HG03354 (cell line): ENCODE measurements at regions not wholly inside any gene's neighbourhood (a gene's known extent, or its start where the extent isn't known, plus 50 kb on each side); places are given as distances from the start of the nearest gene placed in this dataset.

Experiments used
- ATAC-seq: cut with Tn5 transposase; IDR thresholded peaks from one replicate; pipeline ENCODE4 v1.9.1; 2021; ENCODE audit warnings: mild to moderate bottlenecking; ENCODE audit not compliant: unreplicated experiment, poor library complexity, severe bottlenecking

DNA sequence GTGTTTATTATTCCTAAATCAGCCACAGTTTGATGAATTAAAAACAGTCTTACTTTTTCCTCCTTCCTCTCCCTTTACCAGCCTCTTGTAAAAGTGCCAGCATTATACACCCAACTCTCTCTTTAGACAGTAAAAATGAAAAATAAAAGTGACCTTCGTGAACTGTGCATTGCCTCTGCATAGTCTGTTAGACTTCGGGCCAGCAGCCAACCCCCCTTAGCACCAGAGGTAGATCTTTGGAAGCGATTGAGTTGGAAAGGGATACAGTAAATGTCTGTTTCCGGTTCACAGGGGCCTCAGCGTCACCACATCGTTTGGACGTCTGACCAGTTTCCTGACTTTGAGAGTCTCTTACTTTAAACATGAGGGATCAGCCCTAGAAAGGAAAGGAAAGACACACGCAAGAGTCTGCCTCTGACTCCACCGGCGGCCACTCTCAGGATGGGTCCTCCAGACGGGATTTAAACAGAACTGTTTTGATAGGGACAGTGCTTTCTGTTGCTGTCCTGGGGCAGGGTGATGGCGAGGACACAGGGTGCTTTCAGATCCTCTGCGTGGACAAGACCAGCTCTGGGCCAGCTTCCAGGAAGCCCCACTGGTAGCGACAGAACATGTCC lies 206.6 kb upstream of the PREP start:
- no peak for ATAC-seq

DNA sequence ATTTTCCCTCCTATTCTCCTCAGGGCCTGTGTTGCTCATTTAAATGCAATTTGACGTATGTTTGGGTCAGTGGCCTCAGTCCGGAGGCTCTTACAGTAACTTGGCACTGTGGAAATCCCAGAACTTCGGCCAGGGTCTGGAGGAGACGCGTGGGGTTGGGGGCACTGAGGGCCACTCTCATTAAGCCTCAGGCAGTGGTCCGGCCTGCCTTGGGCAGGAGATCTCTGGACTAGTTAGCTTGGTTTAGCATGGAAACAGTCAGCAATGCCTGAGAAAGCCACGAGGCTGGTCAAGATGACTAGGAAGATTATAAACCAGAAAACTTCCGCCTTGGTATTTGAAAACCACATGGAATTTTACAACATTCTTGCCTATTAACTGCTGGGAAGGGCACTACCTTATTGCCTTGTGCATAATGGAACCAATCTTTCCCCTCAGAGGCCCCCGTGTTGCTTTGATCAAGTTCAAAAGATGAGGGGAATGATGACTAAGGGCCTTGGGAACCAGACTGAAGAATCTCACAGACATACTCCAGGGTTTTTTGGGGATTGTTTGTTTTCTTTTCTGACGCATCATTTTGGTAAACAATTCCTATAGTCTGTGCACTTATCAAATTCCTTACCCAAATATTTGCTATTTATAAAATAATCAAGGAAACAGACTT lies 206.0 kb upstream of the PREP start:
- no peak for ATAC-seq

DNA sequence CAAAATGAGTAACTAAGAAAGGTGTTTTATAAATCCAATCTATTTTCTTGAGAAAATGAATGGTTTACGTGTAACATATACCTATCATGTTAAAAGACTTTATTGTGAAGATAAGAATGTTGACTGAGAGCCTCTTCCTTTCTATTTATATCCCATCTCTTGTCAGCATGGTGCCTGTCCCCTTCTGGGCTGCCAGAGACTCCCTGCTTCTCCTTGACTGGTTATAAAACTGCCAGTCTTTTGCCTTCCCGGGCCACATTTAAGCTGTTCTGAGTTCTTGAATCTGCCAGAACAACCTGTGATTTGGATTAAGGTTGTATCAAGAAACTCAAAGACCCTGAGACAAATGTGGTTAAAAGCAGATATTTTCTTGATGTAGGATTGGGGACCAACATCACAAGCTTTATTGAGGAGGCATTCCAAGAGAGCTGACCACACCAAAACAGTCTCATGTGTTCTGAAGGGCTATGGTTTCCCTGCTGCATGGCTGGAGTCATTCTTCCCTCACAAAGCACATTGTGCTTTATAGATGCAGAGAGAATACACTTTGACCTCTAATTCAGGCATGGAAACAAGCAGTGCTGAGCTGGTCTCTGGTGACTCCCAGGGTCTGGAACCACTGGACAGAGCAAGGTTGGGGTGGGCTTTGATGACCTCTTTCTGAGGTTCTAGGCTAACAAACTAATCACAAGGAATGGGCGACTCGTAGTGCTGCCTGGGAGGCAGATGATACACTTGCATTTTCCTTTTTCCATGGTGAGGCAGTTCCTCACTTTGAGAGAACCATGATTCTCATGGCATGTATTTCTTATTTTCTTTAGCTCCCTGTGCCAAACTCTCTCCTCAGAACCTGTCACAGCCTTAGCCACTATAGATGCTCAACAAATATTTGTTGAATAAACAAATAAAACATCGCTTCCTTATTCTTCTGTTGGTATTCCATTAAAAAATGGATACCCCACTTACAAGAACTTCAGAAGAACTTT lies 205.0 kb upstream of the PREP start:
- no peak for ATAC-seq

GRCh38 chr6:105606831-105607463 lies 204.1 kb upstream of the PREP start:
- no peak for ATAC-seq

DNA sequence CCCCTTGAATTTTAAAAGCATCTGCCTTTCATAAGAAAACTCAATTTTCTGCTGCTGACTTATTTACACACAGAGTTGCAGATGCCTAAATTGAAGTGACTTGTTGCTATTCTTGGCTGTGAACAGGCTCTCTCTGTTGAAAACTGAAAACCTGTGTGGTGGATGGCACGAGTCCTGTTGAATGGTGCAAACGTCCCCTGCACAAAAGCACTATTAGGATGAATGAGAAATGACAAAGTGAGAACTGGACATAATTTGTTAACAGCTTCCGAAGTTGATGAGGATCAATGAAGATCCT lies 201.7 kb upstream of the PREP start:
- ATAC-seq = no peak

DNA sequence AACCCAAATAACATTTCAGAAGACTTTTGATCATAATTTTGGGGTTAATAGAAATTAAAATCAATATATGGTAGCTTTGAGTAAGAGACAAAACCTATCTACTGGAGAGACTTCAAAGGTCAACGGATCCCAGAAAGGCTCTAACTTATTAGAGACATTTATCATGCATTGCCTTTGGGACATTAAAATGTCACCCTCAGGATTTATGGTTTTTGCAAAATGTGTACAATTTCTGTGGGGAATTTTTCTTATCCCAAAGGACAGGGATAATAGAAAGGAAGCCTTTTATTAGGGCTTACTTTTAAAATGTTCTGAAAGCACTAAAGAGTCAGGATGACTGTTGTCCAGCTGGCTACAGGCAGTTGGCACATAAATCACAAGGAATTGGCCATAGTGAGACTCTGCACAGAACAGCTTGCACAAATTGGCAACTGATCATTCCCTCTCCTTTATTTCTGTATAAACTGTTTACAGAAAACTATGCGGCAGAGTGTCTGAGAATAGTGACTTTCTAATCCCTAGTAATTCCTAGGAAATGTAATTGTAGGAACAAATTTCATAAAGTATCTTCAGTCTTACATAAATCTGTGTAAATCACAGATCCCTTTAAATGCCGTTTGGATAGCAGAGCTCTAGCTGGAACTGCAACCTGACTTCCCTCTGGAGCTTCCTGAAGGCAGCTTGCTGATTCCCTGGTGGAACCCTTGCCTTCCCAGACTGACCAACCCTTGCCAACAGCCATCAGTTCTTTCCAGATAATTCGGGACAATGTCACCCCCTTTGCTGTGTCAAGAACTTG lies 201.1 kb upstream of the PREP start:
- ATAC-seq = no peak

- ATAC-seq = peak; percentile 73
Measured at GRCh38 chr6:105601541-105602236, 198.8 kb upstream of the PREP start.

DNA sequence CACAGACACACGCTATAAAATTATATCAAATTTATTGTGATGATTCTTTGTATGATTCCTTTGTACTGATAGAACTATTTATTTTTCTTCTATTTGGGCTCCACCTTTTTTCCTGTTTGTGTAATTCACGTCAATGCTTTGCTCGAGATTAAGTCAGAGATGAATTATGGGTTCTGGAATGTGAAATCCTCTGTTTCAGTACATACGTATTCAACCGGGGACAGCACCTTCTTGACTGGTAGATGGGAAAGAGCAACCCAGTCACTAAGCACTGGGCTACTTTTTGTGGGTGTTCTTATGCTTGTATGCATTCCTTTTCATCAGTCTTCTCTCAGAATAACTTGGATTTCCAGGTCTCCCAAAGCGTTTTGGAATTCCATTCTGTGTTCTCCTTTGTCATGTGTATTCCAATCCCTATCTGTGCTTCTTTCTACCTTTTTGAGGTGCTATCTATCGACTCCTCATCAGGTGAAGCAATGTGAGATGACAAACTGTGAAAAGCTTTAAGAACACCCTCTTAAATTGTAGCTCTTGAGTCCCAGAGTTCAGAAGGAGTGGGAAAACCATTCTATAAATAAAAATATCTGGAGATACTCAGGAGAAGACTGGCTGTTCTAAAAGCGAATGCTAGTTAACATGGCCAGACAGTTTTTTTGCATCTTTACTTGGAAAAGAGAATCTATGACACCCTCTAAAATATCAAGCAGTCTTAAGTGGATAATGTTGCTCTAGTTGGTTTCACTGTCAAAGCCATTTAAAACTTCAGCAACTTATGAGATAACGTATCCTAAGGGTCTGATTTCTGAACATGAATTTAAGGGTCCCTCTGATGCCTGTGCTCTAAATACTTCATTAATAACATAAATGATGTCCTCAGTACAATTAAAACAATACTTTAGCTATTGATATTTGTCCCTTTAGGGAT lies 197.7 kb upstream of the PREP start:
- no peak for ATAC-seq

GRCh38 chr6:105598264-105598663 lies 195.4 kb upstream of the PREP start:
- no peak for ATAC-seq

GRCh38 chr6:105596284-105596755 lies 193.4 kb upstream of the PREP start:
- no peak for ATAC-seq

DNA sequence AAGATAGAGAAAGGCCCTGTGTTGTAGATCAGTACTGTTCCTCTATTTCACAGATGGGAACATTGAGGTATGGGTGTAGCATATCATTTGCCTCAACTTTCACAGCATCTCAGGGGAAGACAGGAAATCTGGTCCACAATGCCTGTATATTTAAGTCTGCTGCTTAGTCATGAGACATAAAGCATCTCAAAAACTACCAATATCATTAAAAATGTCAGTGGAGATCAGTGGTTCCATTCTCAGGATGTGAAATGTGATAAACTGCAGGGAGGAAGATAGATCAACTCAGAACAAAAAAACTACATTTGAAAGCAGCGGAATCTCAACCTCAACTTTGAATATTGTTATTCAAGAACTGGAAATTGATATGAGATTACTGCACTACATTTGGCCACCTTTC lies 192.9 kb upstream of the PREP start:
- ATAC-seq = no peak

DNA sequence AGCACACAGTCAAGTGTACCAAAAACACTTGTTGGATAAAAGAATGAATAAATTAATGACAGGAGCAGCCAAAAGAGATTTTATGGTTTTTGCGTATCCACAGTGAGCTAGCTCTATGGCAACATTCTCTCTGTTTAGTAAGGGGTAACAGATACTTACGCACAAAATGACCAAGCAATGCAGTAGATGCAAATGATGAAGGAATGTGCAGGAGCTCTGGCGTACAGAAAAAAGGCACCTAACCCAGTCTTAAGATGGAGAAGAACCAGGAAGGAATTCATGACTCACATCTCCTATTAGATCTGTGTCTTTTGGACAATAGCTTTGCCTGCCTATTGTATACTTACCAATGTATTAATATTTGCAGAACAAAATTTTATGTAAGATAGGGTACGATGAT lies 191.9 kb upstream of the PREP start:
- ATAC-seq = no peak

GRCh38 chr6:105593805-105594671 lies 191.2 kb upstream of the PREP start:
- ATAC-seq = no peak

GRCh38 chr6:105593056-105593690 lies 190.3 kb upstream of the PREP start:
- ATAC-seq = no peak

DNA sequence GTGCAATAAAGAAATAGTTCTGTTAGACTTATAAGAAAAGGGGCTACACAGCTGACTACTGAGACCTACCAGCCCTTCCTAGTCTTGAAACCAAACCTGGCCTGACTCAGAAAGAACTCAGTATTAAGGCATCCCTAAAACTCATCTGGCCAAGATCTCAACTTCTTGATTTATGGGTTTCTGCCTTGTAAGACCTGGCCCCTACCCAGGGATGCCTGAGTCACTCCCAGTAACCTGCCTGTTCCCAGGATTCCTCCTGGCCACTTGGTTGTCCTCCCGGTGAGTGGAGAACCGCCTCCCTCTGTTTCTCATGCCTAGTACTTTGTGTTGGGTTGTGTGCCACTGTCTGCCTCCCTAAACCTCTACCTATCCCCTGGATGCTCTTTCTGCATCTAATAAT lies 189.4 kb upstream of the PREP start:
- no peak for ATAC-seq

- ATAC-seq = peak; percentile 88
Measured at GRCh38 chr6:105591053-105591452, 188.2 kb upstream of the PREP start.
